ENCODE measurements at regions not wholly inside any gene's neighbourhood (a gene's known extent, or its start where the extent isn't known, plus 50 kb on each side); places are given as distances from the start of the nearest gene placed in this dataset.

- in situ Hi-C loops (cut with MboI; ENCODE audit: low pct_unique_long_range_greater_than_20kb, low sequenced_read_pairs, unreplicated experiment), result no loop called here
- DNase-seq (ENCODE audit: low spot score), result no peak
- TF ChIP-seq CTCF (IDR thresholded peaks at IDR 0.05; ENCODE audit: extremely low read depth, insufficient read depth, missing control alignments), result no peak
These were observed 775.0 kb downstream of the USP25 start for GRCh38 chr21:16504766-16505165.

GRCh38 chr21:16509476-16509875, 779.7 kb downstream of the USP25 start:
- in situ Hi-C loops (cut with MboI; ENCODE audit: low pct_unique_long_range_greater_than_20kb, low sequenced_read_pairs, unreplicated experiment), result no loop called here
- no peak for TF ChIP-seq CTCF (IDR thresholded peaks at IDR 0.05; ENCODE audit: extremely low read depth, insufficient read depth, missing control alignments)
- DNase-seq (ENCODE audit: low spot score), result no peak

- no peak for TF ChIP-seq CTCF (IDR thresholded peaks at IDR 0.05; ENCODE audit: extremely low read depth, insufficient read depth, missing control alignments)
- in situ Hi-C loops (cut with MboI; ENCODE audit: low pct_unique_long_range_greater_than_20kb, low sequenced_read_pairs, unreplicated experiment), result no loop called here
- no peak for DNase-seq (ENCODE audit: low spot score)
These were observed 784.5 kb downstream of the USP25 start for GRCh38 chr21:16514316-16514715.

- TF ChIP-seq CTCF (IDR thresholded peaks at IDR 0.05; ENCODE audit: extremely low read depth, insufficient read depth, missing control alignments), result no peak
- in situ Hi-C loops (cut with MboI; ENCODE audit: low pct_unique_long_range_greater_than_20kb, low sequenced_read_pairs, unreplicated experiment), result no loop called here
- no peak for DNase-seq (ENCODE audit: low spot score)
These were observed 787.6 kb downstream of the USP25 start for GRCh38 chr21:16517383-16517782.

GRCh38 chr21:16519036-16519435, 789.3 kb downstream of the USP25 start:
- TF ChIP-seq CTCF (IDR thresholded peaks at IDR 0.05; ENCODE audit: extremely low read depth, insufficient read depth, missing control alignments), result no peak
- in situ Hi-C loops (cut with MboI; ENCODE audit: low pct_unique_long_range_greater_than_20kb, low sequenced_read_pairs, unreplicated experiment), result no loop called here
- DNase-seq (ENCODE audit: low spot score), result no peak

GRCh38 chr21:16519644-16520043, 789.9 kb downstream of the USP25 start:
- DNase-seq (ENCODE audit: low spot score), result no peak
- in situ Hi-C loops (cut with MboI; ENCODE audit: low pct_unique_long_range_greater_than_20kb, low sequenced_read_pairs, unreplicated experiment), result no loop called here
- no peak for TF ChIP-seq CTCF (IDR thresholded peaks at IDR 0.05; ENCODE audit: extremely low read depth, insufficient read depth, missing control alignments)

- in situ Hi-C loops (cut with MboI; ENCODE audit: low pct_unique_long_range_greater_than_20kb, low sequenced_read_pairs, unreplicated experiment), result no loop called here
- no peak for TF ChIP-seq CTCF (IDR thresholded peaks at IDR 0.05; ENCODE audit: extremely low read depth, insufficient read depth, missing control alignments)
- DNase-seq (ENCODE audit: low spot score), result no peak
These were observed 792.8 kb downstream of the USP25 start for GRCh38 chr21:16522548-16522947.
